A673 (cell line): ENCODE measurements at regions not wholly inside any gene's neighbourhood (a gene's known extent, or its start where the extent isn't known, plus 50 kb on each side); places are given as distances from the start of the nearest gene placed in this dataset.

ENCODE experiments used
- BruUV-seq: library from RNA; stranded (reverse); fragments of 400-500 nt; replicated peaks from 2 replicates; lab custom pipeline; 2021; lab: Mats Ljungman, UMichigan
- CTCF ChIA-PET: fragments of 300-600 bp; sonication (Branson Sonifier 250); formaldehyde crosslinking; loops from one replicate; lab custom pipeline; 2022; ENCODE audit warnings: antibody characterized with exemption; lab: Charles Lee
- POLR2A ChIA-PET: fragments of 300-600 bp; sonication (Branson Sonifier 250); formaldehyde crosslinking; loops from one replicate; lab custom pipeline; 2022; ENCODE audit warnings: antibody characterized with exemption; ENCODE audit not compliant: low non-redundant PET; lab: Charles Lee
- DNase-seq: peaks from one replicate; pipeline ENCODE4 v3.0.0-alpha.2; 2015; ENCODE audit warnings: low spot score
- H3K27ac ChIP-seq: fragments of 200-600 bp; sonication (generic); 2 replicates; pipeline ENCODE4 v1.5.1; 2016; ENCODE audit warnings: mixed run types, low read depth, mild to moderate bottlenecking, mixed read lengths, antibody characterized with exemption, low read length; ENCODE audit not compliant: poor library complexity, severe bottlenecking
- H3K27me3 ChIP-seq: fragments of 200-600 bp; sonication (generic); replicated peaks from 2 replicates; pipeline ENCODE4 v1.6.1; 2017; ENCODE audit warnings: mixed run types, low read depth, mild to moderate bottlenecking, mixed read lengths, antibody characterized with exemption, low read length; ENCODE audit not compliant: insufficient read depth, poor library complexity
- H3K36me3 ChIP-seq: fragments of 200-600 bp; sonication (generic); 2 replicates; pipeline ENCODE4 v1.6.1; 2016; ENCODE audit warnings: mixed run types, mild to moderate bottlenecking, mixed read lengths, antibody characterized with exemption, low read length; ENCODE audit not compliant: insufficient read depth, poor library complexity, severe bottlenecking
- H3K4me1 ChIP-seq: fragments of 200-600 bp; sonication (generic); 2 replicates; pipeline ENCODE4 v1.6.1; 2017; ENCODE audit warnings: mixed run types, mild to moderate bottlenecking, mixed read lengths, antibody characterized with exemption, low read length; ENCODE audit not compliant: insufficient read depth, poor library complexity, severe bottlenecking
- H3K4me3 ChIP-seq: fragments of 200-600 bp; sonication (generic); 2 replicates; pipeline ENCODE4 v1.5.1; 2016; ENCODE audit warnings: low read depth, mixed run types, mild to moderate bottlenecking, mixed read lengths, low read length; ENCODE audit not compliant: poor library complexity, severe bottlenecking
- H3K9me3 ChIP-seq: fragments of 200-600 bp; sonication (generic); 2 replicates; pipeline ENCODE4 v1.6.1; 2016; ENCODE audit warnings: mixed run types, low read depth, mild to moderate bottlenecking, mixed read lengths, antibody characterized with exemption, low read length; ENCODE audit not compliant: poor library complexity, severe bottlenecking
- CTCF ChIP-seq: fragments of 300-800, 200-600 bp; sonication (generic); conservative IDR thresholded peaks from 2 replicates; pipeline ENCODE4 v1.5.1; 2017; ENCODE audit warnings: low read depth, mild to moderate bottlenecking, antibody characterized with exemption, low read length, moderate library complexity, mixed read lengths
- EZH2 ChIP-seq: fragments of 200-600 bp; sonication (generic); IDR thresholded peaks from 2 replicates; pipeline ENCODE4 v1.6.1; 2017; ENCODE audit warnings: borderline replicate concordance, low read depth, mild to moderate bottlenecking, mixed read lengths, antibody characterized with exemption, low read length; ENCODE audit not compliant: poor library complexity, severe bottlenecking
- intact Hi-C: fragments of 100-400 bp; cut with micrococcal nuclease; formaldehyde crosslinking; loops from one replicate; pipeline ENCODE4 v1.10.0; 2022; ENCODE audit not compliant: unreplicated experiment

GRCh38 chr5:2047341-2047927 is 164.7 kb upstream of the IRX4 start:
- TF ChIP-seq CTCF (no peak), EZH2 (no peak)
- DNase-seq: no peak
- no peak overlapping the region for H3K27ac ChIP-seq
- no peaks in the 10 kb centered on the region for H3K4me1 ChIP-seq
- peaks cover 12% of the 10 kb centered on the region for H3K27me3 ChIP-seq
- H3K36me3 ChIP-seq: no peaks in the 10 kb centered on the region
- CTCF ChIA-PET: no interaction called here
- intact Hi-C loops: no loop called here
- no peak overlapping the region for H3K4me3 ChIP-seq
- BruUV-seq: no TSS peak
- POLR2A ChIA-PET: no interaction called here
- H3K9me3 ChIP-seq: no peaks in the 10 kb centered on the region

- Histone ChIP-seq H3K4me1 (no peaks in the 10 kb centered on the region), H3K4me3 (no peak overlapping the region), H3K36me3 (no peaks in the 10 kb centered on the region), H3K27ac (no peak overlapping the region), H3K27me3 (peaks cover 24% of the 10 kb centered on the region), H3K9me3 (no peaks in the 10 kb centered on the region)
- ChIA-PET POLR2A (no interaction called here), CTCF (no interaction called here)
- no peak for DNase-seq
- BruUV-seq: no TSS peak
- intact Hi-C loops: no loop called here
- TF ChIP-seq CTCF (no peak), EZH2 (no peak)
Measured at GRCh38 chr5:2044041-2044440, 161.3 kb upstream of the IRX4 start.

- no TSS peak for BruUV-seq
Measured at GRCh38 chr5:2039180-2039531, 156.4 kb upstream of the IRX4 start.

More at GRCh38 chr5:2039180-2039531, 156.4 kb upstream of the IRX4 start:
- ChIA-PET CTCF (no interaction called here), POLR2A (no interaction called here)
- no peak overlapping the region for H3K4me3 ChIP-seq
- H3K4me1 ChIP-seq: peaks cover 4% of the 10 kb centered on the region
- H3K9me3 ChIP-seq: no peaks in the 10 kb centered on the region
- intact Hi-C loops: loop anchor here (10.0 kb wide), 2 partner anchors 274 to 364 kb away; no protein-coding TSS in a partner anchor
- TF ChIP-seq CTCF: no peak
- TF ChIP-seq EZH2: no peak
- H3K36me3 ChIP-seq: no peaks in the 10 kb centered on the region
- H3K27ac ChIP-seq: no peak overlapping the region
- no peak for DNase-seq
- peaks cover 64% of the 10 kb centered on the region for H3K27me3 ChIP-seq
